Fibroblast of the conjunctiva (primary cell): ENCODE measurements at regions not wholly inside any gene's neighbourhood (a gene's known extent, or its start where the extent isn't known, plus 50 kb on each side); places are given as distances from the start of the nearest gene placed in this dataset.
A peak's percentile ranks its signal among the peaks of the same experiment; 100 is the strongest.
"Not testable (repeated sequence)": the region's sequence is repeated elsewhere in the genome, so short reads cannot be mapped to it uniquely, and the experiment has no call there.

Experiments used
- DNase-seq: peaks from one replicate; pipeline ENCODE4 v3.0.0-alpha.2; 2010; ENCODE audit warnings: low read depth

DNA sequence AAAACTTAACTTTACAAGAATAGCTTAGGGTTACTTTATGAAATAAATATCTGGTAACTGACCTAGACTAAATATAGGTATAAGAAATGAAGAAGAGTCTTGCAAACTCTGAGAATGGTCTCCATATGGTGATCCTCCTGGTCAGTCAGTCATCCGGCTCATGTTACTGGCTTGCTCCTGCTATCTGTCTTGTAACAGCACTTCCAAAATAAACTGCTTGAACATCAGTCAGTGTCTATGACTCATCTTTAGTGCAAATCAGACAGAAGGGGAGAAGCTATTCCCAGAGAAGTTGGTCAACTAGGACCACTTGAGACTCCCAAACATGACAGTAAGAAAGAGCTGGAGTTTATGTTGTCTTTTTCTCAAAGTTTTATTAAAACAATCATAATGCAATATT is 1550.9 kb downstream of the PCDH9 start:
- DNase-seq, result peak; percentile 20

DNA sequence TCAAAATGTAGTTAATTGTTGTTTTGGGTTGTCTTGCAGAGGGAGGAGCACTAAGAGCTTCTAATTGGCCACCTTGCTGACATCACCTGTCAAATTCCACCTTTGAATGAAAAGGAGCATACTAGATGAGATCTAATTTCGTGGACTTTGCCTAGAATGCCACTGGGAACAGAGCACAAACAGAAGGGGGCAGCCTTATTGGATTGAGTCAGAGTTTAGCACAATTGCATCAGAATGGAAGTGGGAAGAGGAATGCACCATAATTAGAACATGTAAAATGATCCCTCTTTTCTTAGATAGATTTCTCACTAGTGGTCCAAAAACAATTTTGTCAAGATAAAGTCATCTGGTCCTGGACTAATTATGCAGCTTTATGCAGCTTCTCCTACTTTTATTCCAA is 1552.2 kb downstream of the PCDH9 start:
- peak; percentile 16 for DNase-seq

DNA sequence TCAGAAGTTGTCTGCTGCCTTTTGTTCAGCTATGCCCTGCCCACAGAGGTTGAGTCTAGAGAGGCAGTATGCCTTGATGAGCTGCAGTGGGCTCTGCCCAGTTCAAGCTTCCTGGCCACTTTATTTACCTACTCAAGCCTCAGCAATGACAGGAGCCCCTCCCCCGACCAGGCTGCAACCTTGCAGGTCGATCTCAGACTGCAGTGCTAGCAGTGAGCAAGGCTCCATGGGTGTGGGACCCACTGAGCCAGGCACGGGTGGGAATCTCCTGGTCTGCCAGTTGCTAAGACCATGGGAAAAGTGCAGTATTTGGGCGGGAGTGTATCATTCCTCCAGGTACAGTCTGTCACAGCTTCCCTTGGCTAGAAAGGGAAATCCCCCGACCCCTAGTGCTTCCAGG is 1554.8 kb downstream of the PCDH9 start:
- not testable (repeated sequence) for DNase-seq

DNA sequence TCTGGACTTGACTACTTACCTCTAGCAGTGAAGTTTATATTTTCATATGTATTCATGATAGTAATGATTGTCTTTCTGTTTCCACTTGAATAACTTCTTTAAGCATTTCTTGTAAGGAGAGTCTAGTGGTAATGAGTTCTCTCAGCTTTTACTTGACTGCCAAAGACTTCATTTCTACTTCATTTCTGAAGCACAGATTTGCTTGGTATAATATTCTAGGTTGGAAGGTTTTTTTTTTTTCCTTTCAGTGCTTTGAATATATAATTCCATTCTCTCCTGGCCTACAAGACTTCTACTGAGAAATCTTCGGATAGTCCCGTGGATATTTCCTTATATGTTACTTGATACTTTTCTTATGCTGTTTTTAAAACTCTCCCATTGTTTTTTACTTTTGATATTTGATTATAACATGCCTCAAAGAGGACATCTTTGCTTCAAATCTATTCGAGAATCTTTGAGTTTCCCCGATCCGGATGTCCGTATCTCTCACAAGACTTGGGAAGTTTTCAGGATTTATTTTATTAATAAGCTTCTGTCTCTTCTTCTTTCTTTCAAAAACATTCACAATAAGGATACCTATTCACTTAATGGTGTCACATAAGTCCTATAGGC is 1560.0 kb downstream of the PCDH9 start:
- DNase-seq, result no peak

DNA sequence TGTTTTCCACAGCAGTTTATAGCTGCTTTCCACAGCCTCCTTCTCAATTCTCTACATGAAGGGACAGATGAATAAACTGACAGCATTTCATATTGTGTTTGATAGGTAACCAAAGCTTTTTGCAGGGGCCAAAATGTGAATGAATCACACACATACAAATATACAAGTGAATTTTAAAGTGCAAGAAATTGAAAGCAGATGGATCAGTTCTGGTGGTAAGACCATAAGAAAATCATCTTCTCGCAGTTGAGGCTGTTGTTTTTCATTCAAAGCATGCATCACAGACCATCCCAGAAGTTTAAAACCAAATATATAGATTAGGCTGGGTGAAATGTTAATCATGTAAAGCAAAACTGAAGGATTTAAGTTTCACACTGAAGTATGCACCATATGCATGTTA is 1569.4 kb downstream of the PCDH9 start:
- peak; percentile 16 for DNase-seq

- peak; percentile 20 for DNase-seq
Measured at GRCh38 chr13:65656740-65657329, 1573.3 kb downstream of the PCDH9 start.

GRCh38 chr13:65653613-65654012 is 1576.5 kb downstream of the PCDH9 start:
- DNase-seq, result no peak

GRCh38 chr13:65650321-65650720 is 1579.8 kb downstream of the PCDH9 start:
- no peak for DNase-seq

DNA sequence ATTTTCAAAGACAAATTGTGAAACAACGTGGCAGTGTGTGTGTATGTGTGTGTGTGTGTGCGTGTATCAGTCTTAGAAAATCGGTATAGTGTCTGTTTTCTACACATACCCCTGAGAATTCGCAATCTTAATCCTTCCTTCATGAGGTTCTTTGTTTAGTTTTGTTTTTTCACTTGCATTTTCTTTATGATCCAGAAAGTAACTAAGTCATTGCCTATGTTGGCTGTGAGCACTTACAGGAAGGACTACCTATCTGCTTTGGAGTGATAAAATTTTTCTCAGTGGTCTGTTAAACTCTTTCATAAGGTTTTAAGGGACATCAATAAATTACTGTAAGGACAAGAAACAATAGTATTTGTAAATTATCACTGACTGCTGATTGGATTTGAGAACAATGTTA is 1587.1 kb downstream of the PCDH9 start:
- no peak for DNase-seq

DNA sequence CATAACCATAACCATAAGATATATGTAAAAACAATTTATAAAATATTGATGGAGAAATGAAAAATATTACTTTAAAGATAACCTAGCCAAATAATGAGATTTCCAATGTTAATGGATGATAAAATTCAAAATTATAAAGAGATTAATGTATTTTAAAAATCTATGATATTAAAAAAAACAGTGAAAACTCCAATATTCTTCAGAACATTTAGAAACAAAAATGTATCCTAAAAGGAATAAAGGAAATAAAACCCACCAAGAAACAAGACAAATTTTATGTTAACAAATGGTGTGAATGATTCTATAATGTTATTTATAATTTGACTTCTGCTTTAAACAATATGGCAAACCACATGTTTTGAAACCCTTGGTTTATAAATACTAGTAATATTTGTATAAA is 1587.8 kb downstream of the PCDH9 start:
- no peak for DNase-seq

DNA sequence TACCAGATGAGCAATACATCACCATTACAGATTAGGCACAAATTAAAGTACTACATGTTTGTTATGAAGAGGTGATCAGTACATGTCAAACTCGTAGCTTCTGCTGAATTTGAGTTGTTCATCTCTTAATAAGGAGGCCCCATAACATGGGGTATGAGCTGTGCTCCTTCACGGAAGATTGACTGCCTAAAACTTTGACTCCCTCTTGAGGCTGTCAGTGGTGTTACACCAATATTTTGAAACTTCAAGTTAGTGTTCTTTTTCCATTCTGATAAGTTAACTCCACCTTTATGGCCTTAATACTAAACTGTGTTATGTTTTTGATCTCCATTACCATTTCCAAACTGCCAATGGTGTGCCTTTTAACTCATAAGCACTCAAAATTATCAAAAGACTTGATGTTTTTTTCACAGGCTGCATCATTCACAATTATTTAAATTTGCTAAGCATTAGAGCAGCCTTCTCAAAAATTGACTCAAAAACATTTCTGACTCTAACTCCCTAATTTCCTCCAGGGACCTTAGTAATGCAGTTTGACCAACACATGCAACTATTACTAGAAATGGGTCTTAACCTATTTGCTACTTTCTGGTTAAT is 1591.5 kb downstream of the PCDH9 start:
- peak; percentile 60 for DNase-seq

- no peak for DNase-seq
Measured at GRCh38 chr13:65633806-65634205, 1596.3 kb downstream of the PCDH9 start.

- DNase-seq, result no peak
Measured at GRCh38 chr13:65631078-65631477, 1599.1 kb downstream of the PCDH9 start.

DNA sequence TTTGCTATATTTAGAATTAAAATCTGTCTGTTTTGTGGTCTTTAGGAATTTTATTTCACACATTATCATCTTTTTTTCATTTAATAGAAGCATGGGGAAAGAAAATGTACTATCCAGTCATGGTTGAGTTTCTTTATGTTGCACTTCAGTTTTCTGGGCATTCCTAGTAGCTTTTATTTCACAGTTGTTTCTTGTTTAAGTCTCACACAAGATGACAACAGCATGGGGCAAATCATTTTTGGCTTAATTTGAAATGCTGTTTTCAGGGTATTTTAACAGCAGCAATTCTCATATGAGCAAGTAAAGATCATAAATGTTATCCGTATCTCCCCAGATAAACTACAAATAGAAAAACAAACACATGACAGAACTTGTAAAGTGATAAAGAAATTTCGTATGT is 1600.2 kb downstream of the PCDH9 start:
- DNase-seq, result no peak

DNA sequence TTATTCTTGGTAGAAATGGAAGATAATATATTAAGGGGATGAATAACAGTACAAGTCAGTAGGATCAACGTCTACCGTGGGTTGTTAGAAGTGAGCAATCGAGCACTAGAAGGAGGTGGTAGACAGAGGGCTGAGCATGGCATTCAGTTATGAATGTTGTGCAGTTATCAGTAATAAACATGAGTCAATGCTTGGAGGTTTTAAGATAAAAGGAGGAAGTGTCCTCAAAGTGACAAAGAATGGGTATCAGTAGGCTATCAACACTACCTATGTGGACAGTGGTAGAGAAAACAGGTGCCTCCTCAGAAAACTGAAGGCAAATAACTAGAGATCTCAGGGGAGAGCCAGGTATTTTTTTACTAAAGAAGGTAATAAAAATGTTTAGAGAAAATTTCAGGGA is 1607.0 kb downstream of the PCDH9 start:
- no peak for DNase-seq

DNA sequence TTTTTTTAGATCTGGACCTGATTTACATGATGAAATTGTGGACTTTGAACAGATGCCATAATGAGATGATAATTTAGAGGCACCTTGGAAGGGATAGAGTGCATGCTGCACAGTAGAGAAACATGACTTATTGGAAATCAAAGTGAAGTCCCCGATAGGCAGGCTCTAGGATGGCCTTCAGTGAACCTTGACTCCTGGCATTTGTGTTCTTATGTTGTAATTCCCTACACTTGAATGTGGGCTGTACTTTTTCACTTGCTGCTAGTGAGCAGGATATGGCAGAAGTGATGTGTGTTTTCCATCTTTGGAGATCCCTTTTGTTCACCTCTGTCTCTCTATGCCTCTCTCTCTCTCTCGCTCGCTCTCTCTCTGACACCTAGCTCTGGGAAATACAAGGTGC is 1614.6 kb downstream of the PCDH9 start:
- no peak for DNase-seq

- no peak for DNase-seq
Measured at GRCh38 chr13:65613004-65613403, 1617.1 kb downstream of the PCDH9 start.

- no peak for DNase-seq
Measured at GRCh38 chr13:65609350-65609749, 1620.8 kb downstream of the PCDH9 start.

- peak; percentile 12 for DNase-seq
Measured at GRCh38 chr13:65606622-65607021, 1623.5 kb downstream of the PCDH9 start.

DNA sequence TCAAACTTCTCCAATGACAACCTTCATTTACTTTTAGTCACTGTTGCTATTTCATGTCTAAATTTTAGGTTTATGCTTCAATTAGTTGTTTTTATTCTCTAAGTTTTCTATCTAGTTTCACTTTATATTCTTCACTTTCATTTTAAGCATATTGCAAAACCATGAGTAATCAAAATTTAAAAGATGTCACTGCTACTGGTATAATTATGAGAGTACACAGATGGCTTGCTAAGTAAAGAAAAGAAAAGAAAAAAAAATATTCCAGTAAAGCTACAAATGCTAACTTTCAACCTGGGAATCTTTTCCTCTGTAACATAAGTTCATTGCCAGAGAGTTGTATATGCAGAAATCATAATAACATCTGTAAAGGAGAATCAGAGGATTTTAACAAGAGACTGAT is 1624.7 kb downstream of the PCDH9 start:
- no peak for DNase-seq

DNA sequence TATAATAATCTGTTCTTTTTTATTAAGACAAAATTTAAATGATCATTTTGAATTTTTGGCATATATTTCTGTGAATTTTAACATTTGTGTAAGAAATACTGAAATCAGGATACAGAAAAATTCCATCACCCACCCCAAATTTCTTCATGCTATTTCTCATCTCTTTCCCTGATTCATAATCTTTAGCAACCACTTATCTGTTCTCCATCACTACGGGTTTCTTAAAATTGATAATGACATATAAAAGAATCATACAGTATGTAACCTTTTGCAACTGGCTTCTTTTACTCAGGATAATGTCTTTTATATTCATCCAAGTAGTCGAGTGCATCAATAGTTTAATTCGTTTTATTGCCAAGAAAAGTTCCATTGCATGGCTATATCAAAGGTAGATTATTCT is 1627.0 kb downstream of the PCDH9 start:
- DNase-seq, result no peak

GRCh38 chr13:65601855-65602254 is 1628.3 kb downstream of the PCDH9 start:
- no peak for DNase-seq

DNA sequence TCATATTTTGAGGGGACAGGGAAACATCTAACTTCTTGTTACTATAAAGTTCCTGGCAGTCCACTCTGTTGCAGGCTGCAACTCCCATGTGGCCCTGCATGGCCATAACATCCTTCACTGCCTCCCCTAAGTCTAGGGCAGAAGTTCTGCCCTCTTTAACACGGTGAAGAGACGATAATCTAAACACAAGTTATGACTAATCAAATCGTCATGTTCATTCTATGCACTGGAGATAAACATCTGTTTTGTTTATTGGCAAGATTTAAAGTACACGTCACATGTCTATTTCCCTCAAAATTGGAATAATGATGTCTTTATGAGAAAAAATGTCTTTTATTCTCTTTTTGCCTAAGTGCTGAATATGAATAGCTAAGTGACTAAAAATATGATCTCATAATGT is 1629.4 kb downstream of the PCDH9 start:
- peak; percentile 38 for DNase-seq
